ENCODE measurements at regions not wholly inside any gene's neighbourhood (a gene's known extent, or its start where the extent isn't known, plus 50 kb on each side); places are given as distances from the start of the nearest gene placed in this dataset.

DNA sequence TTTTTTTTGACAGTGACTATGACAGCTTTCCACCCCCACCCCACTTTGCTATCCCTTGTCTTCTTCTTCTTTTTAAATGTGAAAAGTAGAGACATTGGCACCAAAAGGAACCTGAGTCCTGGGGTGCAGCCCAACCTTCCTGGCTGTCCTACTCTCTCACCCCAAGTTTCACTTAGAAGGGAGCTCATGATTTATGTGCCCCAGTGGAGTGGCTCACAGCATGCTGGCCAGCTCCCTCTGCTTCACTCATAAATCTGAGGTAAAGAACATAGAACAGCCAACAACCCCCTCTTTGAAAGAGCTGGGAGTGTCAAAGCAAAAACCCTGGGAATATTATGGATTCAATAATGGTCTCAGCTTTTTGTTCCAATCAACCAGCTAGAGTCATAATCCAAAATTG lies 196.3 kb upstream of the DAPK1 start:
- TF ChIP-seq TCF7L2 (IDR thresholded peaks at IDR 0.05; ENCODE audit: borderline replicate concordance, extremely low read depth, insufficient read depth, insufficient read length): no peak
- TF ChIP-seq, protein P1, sequence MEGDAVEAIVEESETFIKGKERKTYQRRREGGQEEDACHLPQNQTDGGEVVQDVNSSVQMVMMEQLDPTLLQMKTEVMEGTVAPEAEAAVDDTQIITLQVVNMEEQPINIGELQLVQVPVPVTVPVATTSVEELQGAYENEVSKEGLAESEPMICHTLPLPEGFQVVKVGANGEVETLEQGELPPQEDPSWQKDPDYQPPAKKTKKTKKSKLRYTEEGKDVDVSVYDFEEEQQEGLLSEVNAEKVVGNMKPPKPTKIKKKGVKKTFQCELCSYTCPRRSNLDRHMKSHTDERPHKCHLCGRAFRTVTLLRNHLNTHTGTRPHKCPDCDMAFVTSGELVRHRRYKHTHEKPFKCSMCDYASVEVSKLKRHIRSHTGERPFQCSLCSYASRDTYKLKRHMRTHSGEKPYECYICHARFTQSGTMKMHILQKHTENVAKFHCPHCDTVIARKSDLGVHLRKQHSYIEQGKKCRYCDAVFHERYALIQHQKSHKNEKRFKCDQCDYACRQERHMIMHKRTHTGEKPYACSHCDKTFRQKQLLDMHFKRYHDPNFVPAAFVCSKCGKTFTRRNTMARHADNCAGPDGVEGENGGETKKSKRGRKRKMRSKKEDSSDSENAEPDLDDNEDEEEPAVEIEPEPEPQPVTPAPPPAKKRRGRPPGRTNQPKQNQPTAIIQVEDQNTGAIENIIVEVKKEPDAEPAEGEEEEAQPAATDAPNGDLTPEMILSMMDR (IDR thresholded peaks at IDR 0.05 in 2 of 3, conservative IDR thresholded peaks at IDR 0.05 in 1 of 3; ENCODE audit: borderline replicate concordance in 1 of 3, insufficient read depth in 1 of 3, low read depth in 2 of 3, low read length in 2 of 3): no peak
- TF ChIP-seq JUND (IDR thresholded peaks at IDR 0.05): no peak
- TF ChIP-seq SP1 (IDR thresholded peaks at IDR 0.05; ENCODE audit: low read depth): no peak
- no peak for TF ChIP-seq SIN3A (IDR thresholded peaks at IDR 0.05; ENCODE audit: low read depth)
- no peak for TF ChIP-seq POLR2A (IDR thresholded peaks at IDR 0.05; ENCODE audit: borderline replicate concordance, extremely low read depth, insufficient read depth, insufficient read length)
- TF ChIP-seq POLR2AphosphoS5 (IDR thresholded peaks at IDR 0.05; ENCODE audit: low read depth, low read length): no peak
- TF ChIP-seq EZH2phosphoT487 (IDR thresholded peaks at IDR 0.05; ENCODE audit: borderline replicate concordance): no peak
- TF ChIP-seq, protein P2, sequence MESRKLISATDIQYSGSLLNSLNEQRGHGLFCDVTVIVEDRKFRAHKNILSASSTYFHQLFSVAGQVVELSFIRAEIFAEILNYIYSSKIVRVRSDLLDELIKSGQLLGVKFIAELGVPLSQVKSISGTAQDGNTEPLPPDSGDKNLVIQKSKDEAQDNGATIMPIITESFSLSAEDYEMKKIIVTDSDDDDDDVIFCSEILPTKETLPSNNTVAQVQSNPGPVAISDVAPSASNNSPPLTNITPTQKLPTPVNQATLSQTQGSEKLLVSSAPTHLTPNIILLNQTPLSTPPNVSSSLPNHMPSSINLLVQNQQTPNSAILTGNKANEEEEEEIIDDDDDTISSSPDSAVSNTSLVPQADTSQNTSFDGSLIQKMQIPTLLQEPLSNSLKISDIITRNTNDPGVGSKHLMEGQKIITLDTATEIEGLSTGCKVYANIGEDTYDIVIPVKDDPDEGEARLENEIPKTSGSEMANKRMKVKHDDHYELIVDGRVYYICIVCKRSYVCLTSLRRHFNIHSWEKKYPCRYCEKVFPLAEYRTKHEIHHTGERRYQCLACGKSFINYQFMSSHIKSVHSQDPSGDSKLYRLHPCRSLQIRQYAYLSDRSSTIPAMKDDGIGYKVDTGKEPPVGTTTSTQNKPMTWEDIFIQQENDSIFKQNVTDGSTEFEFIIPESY (IDR thresholded peaks at IDR 0.05; ENCODE audit: extremely low read depth, insufficient replicate concordance, low read length): no peak
- TF ChIP-seq EZH2 (IDR thresholded peaks at IDR 0.05): no peak
- TF ChIP-seq, protein P3, sequence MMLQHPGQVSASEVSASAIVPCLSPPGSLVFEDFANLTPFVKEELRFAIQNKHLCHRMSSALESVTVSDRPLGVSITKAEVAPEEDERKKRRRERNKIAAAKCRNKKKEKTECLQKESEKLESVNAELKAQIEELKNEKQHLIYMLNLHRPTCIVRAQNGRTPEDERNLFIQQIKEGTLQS (IDR thresholded peaks at IDR 0.05): no peak
- no peak for TF ChIP-seq EGR1 (IDR thresholded peaks at IDR 0.05; ENCODE audit: low read depth)
- no peak for TF ChIP-seq FOSL1 (IDR thresholded peaks at IDR 0.05; ENCODE audit: low read depth)

All from HCT116 (cell line).